ENCODE measurements at regions not wholly inside any gene's neighbourhood (a gene's known extent, or its start where the extent isn't known, plus 50 kb on each side); places are given as distances from the start of the nearest gene placed in this dataset.
A peak's percentile ranks its signal among the peaks of the same experiment; 100 is the strongest.

GRCh38 chr11:104594228-104594958, 303.9 kb downstream of the CASP12 start:
- DNase-seq (ENCODE audit: low read depth), result no peak

GRCh38 chr11:104588970-104589369, 309.3 kb downstream of the CASP12 start:
- no peak for DNase-seq (ENCODE audit: low read depth)

- no peak for DNase-seq (ENCODE audit: low read depth)
Observed at GRCh38 chr11:104588446-104588845, 309.8 kb downstream of the CASP12 start.

GRCh38 chr11:104584823-104585222, 313.4 kb downstream of the CASP12 start:
- no peak for DNase-seq (ENCODE audit: low read depth)

- DNase-seq (ENCODE audit: low read depth), result no peak
Observed at GRCh38 chr11:104583857-104584256, 314.4 kb downstream of the CASP12 start.

- no peak for DNase-seq (ENCODE audit: low read depth)
Observed at GRCh38 chr11:104582431-104582830, 315.8 kb downstream of the CASP12 start.

- no peak for DNase-seq (ENCODE audit: low read depth)
Observed at GRCh38 chr11:104581246-104581980, 316.8 kb downstream of the CASP12 start.

GRCh38 chr11:104573441-104573990, 324.7 kb downstream of the CASP12 start:
- peak; percentile 15 for DNase-seq (ENCODE audit: low read depth)

- no peak for DNase-seq (ENCODE audit: low read depth)
Observed at GRCh38 chr11:104572279-104572678, 326.0 kb downstream of the CASP12 start.

- no peak for DNase-seq (ENCODE audit: low read depth)
Observed at GRCh38 chr11:104570078-104570701, 328.1 kb downstream of the CASP12 start.

- no peak for DNase-seq (ENCODE audit: low read depth)
Observed at GRCh38 chr11:104565583-104565961, 332.7 kb downstream of the CASP12 start.

GRCh38 chr11:104564921-104565582, 333.2 kb downstream of the CASP12 start:
- DNase-seq (ENCODE audit: low read depth), result no peak

- DNase-seq (ENCODE audit: low read depth), result no peak
Observed at GRCh38 chr11:104556606-104557301, 341.5 kb downstream of the CASP12 start.

- DNase-seq (ENCODE audit: low read depth), result no peak
Observed at GRCh38 chr11:104549019-104549418, 349.2 kb downstream of the CASP12 start.

- DNase-seq (ENCODE audit: low read depth), result no peak
Observed at GRCh38 chr11:104547996-104548661, 350.1 kb downstream of the CASP12 start.

GRCh38 chr11:104546501-104546900, 351.8 kb downstream of the CASP12 start:
- no peak for DNase-seq (ENCODE audit: low read depth)

- DNase-seq (ENCODE audit: low read depth), result no peak
Observed at GRCh38 chr11:104541701-104542100, 356.6 kb downstream of the CASP12 start.

- no peak for DNase-seq (ENCODE audit: low read depth)
Observed at GRCh38 chr11:104538313-104538712, 359.9 kb downstream of the CASP12 start.

GRCh38 chr11:104534278-104534677, 364.0 kb downstream of the CASP12 start:
- no peak for DNase-seq (ENCODE audit: low read depth)

- DNase-seq (ENCODE audit: low read depth), result no peak
Observed at GRCh38 chr11:104531894-104532293, 366.4 kb downstream of the CASP12 start.

GRCh38 chr11:104531075-104531474, 367.1 kb upstream of the PDGFD start:
- DNase-seq (ENCODE audit: low read depth), result no peak

Data from GM04504 (cell line).